COLO829 (cell line): ENCODE measurements at regions not wholly inside any gene's neighbourhood (a gene's known extent, or its start where the extent isn't known, plus 50 kb on each side); places are given as distances from the start of the nearest gene placed in this dataset.
"Not testable (repeated sequence)": the region's sequence is repeated elsewhere in the genome, so short reads cannot be mapped to it uniquely, and the experiment has no call there.

Experiments
- DNase-seq: peaks from one replicate; pipeline ENCODE4 v3.0.0; 2012; ENCODE audit warnings: low spot score

DNA sequence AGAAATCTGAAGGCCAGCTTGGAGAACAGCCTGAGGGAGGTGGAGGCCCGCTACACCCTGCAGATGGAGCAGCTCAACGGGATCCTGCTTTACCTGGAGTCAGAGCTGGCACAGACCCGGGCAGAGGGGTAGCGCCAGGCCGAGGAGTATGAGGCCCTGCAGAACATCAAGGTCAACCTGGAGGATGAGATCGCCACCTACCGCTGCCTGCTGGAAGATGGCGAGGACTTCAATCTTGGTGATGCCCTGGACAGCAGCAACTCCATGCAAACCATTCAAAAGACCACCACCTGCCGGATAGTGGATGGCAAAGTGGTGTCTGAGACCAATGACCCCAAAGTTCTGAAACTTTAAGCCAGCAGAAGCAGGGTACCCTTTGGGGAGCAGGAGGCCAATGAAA, 318.4 kb downstream of the ZFHX3 start:
- DNase-seq, result not testable (repeated sequence)

DNA sequence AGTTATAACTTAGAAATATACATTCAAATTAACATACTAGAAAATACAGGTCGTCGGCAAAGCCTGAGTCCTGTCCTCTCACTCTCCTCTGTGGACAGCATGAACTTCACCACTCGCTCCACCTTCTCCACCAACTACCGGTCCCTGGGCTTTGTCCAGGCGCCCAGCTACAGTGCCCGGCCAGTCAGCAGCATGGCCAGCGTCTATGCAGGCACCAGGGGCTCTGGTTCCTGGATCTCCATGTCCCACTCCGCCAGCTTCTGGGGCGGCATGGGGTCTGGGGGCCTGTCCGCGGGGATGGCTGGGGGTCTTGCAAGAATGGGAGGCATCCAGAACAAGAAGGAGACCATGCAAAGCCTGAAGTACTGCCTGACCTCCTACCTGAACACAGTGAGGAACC, 319.4 kb downstream of the ZFHX3 start:
- DNase-seq, result no peak

DNA sequence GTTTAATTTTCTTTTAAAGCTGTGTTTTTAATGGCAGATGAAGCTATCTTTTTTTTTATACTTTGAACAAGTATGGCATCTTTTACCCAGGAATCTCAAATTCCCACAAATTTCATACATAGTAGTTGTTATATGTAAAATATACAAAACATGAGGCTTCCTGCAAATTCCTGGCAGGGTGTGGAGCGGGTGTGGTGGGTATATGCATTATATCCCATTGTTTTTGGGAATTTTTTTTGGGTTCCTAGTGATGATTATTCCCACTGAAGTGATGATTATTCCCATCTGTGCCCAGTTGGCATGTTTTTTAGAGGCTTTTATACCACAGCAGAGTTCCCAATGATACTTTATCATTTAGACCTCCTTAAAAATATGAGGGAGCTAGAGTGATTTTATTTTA, 320.4 kb downstream of the ZFHX3 start:
- no peak for DNase-seq

DNA sequence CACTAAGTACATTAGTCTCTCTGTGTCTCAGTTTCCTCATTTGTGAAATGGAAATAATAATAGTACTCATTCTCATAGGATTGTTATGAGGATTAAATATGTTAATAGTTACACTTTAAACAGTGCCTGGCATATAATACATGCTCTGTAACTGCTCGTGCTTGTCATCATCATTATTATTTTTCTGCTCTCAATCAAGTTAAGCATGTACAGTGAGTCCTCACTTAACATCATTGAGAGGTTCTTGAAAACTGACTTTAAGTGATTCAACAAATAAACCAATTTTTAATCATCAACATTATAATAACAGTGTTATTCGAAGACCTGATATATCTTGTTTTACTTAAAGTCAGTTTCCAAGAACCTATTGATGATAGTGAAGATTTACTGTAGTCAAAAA, 322.3 kb downstream of the ZFHX3 start:
- no peak for DNase-seq

DNA sequence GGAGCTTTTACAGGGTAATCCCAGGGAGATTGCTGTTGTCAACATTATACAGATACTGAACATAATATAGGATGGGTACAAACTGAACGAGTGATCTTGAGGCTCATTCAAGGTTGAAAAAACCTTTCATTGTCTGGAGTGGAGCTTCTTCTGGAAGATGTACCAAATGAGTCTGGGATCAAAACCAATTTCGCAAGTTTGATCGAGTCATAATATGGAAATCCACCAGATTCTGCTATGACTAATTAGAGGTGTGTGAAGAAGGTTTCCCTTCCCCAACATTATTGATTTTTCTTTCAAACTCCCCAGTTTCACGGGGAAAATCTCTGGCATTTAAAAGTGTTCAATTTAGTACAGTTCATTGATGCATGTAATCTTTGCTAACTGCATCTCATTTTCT, 324.1 kb downstream of the ZFHX3 start:
- DNase-seq, result no peak

DNA sequence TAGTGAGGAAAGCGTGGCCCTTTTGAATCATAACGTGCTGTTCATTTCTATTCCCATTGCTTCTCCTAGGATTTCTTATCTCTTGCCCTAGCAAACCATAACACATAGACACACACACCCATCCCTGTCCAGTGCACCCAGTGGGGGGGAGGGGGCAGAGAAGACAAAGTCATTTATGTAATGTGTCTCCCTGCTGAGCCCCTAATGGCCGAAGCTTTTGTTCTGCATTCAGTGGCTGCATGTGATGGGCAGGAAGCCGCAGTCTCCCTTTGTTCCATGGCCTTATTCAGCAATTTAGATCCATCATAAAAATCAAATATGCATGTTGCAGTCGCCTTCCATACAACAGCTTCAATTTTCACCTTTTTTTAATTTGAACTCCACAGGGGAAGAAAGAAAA, 325.4 kb downstream of the ZFHX3 start:
- DNase-seq, result no peak

DNA sequence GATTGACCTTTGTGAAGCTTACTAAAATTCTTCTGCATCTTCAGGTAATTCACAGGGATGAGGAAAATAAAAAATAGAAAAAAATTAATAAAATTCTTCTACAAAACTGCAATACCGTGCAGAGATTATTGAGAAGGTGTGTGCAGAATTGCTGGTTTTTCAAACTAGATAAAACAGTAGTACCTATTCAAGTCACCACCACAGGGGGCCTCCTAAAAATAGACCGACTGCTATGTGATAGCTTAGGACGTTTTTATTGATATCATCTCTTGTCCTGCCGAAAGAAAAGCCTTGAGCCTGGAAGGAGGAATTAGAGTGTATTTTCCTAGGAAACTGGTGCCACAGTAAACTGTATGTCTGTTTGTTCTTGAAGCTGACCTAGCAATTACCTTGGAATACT, 325.9 kb downstream of the ZFHX3 start:
- no peak for DNase-seq

DNA sequence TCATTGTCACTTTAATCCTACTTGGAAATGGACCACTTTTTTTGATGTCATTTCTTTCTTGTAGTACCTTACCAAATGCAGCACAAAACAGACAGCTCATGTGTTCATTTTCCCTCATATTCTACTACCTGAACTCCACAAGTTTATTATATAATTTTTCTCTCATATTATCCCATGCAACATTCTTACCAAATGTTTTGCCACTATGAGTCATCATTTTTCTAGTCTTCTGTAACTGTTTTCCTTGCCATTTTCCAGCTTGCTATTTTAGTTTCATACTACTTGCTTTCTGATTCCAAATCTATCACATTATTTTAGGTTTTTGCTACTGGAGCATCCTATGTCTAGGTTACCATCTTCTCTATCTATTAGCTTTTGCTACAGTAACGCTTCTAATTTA, 332.7 kb downstream of the ZFHX3 start:
- DNase-seq, result no peak

DNA sequence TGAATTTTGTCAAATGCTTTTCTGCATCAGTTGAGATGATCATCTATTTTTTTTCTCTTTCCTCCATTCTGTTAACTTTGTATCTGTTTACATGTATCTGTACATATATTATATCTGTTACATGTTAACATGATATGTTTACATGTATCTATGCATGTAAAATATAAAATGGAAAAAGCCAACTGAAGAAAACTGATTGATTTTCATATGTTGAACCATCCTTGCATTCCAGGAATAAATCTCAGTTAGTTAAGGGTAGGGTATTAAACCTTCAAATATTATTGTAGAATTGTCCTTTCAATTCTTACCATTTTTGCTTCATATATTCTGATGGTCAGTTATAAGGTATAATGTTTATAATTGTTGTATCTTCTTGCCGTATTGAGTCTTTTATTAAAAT, 336.1 kb downstream of the ZFHX3 start:
- DNase-seq, result no peak

DNA sequence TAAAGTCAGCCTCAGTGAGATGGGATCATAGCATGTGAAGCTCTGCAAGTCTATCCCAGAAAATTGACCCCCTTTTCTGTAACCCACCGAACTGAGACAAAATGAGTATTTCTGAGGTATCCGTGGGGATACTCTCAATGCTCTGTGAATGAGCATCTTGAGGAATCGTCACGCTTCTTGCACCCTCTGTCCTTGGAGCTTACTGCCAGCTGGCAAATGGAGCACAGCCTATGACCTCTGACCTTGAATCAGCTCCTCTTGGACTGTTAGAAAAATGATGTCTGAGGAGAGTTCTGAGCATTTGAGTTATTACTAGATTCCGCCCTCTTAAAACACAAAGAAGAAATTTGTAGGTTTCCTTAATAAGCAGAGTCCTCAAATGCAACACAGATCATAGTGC, 342.1 kb downstream of the ZFHX3 start:
- DNase-seq, result no peak

DNA sequence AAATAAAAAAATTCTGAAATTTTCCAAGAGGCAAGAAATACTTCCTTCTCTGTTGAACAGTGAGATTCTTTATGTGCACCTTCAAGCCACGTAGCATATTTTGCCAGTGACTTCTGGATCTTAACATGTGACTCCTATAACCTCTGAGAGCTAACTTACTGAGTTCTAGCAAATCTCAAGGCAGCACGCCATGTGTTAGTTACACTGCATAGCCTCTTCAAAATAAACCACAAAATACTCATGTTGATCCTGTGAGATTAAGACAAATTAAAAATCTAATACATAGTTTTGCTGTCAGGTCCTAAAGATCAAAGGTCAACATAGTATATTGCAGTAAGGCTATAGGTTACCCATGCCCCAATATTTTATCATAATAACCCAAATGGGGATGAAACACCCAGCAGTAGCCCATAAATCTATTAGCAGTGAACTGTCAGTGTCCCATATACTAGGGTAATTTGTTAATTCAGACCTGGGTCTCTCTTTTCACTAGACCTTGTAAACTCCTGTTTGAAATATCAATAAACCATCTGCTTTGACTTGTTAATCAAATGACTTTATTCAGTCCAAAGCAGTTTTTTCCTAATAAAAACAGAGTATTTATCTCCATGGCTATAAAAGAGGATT, 343.1 kb downstream of the ZFHX3 start:
- DNase-seq, result no peak

DNA sequence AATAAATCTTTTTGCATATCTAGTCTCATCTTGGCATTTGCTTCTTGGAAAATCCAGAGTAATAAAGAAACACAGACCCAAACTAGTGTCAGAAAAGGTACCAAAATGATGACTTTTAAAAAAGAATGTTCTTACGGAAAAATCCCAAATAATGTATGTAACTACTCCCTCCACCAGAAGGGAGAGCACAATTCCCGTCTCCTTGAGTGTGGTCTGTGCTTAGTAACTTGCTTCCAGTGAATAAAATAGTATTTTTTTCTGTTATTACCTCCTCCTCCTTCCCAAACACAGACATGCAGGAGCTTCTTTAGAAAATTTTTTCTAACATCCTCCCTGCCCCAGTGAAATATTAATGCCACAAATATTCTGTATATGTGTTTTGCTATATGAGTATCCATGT, 358.1 kb downstream of the ZFHX3 start:
- no peak for DNase-seq

DNA sequence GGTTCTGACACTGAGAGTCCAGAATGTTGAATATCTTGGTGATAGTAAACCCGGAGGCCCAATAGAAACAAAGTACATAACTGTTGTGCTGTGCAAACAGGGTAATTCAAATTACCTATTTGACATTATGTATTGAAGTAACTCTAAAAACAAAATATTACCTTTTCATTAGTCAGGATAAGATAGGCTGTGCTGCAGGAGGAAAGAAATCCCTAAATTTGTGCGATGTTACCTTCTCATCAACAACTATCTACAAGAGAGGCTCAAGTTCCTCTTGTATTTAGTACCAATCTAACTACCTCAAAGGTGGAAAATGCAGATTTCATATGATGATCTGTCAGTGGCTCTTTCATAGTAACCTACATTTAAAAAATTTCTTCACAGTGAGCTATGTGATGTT, 367.2 kb downstream of the ZFHX3 start:
- no peak for DNase-seq

DNA sequence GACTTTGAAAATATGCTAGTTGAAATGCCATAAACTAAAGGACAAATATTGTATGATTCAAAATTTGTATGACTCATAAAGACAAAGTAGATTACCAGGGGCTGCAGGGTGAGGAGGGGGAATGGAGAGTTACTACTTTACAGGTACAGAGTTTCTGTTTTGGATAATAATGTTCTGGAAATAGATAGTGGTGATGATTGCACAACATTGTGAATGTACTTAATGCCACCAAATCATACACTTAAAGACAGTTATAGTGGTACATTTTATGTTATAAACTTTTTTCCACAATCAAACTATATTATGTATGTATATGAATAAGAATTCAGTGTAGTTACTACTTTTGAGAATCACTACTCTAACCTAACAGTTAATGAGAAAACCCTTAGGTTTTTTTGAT, 368.1 kb downstream of the ZFHX3 start:
- no peak for DNase-seq

DNA sequence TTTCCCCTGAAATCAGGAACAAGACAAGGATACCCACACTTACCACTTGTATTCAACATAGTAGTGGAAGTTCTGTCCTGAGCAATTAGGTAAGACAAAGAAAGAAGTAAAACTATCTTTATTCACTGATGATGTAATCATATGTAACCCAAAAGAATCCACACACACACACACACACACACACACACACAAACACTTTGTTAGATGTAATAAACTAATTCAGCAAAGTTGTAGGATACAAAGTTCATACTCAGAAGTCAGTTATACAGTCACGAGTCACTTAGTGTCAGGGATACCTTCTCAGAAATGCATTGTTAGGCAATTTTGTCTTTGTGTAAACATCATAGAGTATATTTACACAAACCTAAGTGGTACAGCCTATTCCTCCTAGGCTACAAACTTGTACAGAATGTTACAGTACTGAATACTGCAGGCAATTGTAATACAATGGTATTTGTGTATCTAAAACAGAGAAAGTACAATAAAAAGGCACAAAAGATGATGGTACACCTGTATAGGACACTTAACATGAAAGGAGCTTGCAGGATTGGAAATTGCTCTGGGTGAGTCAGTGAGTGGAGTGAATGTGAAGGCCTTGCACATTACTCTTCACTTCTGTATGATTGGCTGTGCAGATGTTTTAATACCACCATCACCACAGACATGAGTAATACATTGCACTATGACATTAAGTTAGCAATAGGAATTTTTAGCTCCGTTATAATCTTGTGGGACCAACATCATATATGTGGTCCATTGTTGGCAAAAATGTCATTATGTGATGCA, 370.1 kb downstream of the ZFHX3 start:
- no peak for DNase-seq

DNA sequence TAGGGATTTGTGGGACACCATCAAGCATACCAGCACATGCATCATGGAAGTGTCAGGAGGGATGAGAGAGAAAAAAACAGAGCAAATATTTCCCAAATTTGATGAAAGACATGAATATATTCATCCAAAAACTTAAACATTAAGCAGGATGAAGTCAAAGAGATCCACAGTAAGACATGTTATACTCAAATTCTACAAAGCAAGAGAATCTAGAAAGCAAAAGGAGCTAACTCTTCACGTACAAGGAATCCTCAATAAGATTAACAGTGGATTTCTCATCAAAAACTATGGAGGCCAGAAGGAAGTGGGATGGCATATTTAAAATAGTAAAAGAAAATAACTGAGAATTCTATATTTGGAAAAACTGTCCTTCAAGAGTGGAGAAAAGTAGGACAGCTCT, 374.8 kb downstream of the ZFHX3 start:
- no peak for DNase-seq

DNA sequence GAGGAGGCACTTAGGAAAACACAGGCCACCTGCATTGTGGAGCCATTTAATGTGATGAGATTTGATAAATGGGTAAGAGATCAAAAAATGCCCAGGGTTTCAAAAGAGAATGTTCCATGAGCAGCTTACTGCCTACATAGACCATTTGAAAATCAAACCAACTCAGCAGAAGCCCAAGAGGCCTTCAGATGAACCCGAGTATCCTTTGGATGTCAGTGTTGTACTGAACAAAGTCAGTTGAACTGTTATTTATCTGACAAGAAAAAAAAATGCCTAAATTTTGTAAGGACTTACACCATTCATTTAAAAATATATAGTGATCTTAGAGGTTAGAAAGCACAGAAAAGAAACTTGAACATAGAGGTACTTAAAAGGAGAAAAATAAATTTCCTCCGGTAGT, 381.7 kb downstream of the ZFHX3 start:
- DNase-seq, result no peak

DNA sequence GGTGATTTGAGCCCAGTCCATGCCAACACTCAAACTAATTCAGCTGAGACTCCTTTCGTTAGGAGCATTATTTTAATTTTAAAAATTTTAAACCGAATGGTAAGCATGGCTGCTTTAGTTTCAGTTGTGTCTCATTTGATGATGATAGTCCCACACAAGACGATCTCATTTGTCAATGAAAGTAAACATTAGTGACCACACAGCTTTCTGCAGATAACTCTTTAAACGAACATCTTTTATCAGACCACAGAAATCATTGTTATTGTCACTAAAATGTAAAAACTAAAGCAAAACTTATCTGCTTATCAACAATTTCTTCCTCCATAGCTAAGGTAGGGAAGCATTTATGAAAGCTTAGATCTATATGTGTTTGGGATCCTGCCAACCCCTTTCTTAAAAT, 382.2 kb downstream of the ZFHX3 start:
- DNase-seq, result no peak

DNA sequence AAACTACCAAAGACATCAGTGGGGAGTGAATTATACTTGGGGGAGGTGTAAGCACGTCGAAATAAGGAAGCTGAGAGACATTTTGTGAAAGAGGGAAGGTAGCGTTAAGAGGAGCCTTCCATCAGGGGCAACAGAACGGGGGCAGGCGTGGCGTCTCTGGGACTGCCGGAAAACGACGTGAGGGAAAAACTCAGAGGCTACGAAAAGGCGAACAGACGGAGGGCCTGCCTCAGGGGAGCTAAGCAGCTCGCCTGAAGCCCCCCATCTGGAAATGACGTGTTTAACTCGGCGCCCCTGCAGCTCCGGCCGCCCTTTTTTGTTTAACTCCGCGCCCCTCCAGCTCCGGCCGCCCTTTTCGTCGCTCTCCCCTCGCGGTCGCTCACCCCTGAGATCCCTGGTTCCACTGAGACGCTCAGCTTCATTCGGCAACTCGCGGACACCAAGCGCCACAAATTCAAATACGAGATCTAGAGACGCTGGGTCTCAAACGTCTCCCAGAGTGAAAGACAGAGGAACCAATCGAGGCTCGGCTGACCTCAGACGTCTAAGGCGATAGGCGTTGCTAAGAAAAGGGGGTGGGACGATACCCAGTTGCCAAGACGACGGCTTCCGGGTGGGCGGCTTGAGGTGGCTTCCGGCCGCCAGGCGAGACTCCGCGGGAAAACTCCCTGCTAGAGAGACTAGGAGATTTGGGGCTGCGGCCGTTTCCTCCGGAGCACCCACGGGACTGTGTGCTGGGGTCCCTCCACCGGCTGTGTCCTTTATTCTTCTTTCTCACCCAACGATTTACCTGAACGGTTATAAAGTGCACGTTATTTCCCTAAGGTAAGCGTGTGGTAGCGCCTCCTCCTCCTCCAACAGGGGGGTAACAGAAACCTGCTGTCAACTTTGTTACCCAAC, 383.2 kb downstream of the ZFHX3 start:
- DNase-seq, result peak; percentile 94

DNA sequence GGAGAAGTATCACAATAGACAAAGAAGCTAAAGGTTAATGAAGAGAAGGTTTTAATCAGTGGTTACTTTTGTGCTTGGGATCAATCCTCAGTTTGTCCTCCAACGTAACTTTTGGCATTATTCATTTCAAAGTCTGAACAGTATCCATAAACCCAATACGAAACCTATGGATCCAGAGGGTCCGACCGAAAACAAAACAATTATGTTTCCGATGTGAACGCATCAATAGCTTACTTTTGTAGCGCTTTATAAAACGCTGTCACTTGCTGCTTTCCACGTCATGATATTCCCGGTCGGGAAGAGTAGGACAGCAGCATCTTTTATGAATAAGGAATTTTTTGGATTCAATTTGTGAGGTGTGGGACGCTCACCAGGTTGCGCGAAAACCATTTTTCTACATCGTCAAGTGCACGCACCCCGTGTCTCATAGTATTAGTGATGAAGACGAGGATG, 383.8 kb downstream of the ZFHX3 start:
- no peak for DNase-seq

DNA sequence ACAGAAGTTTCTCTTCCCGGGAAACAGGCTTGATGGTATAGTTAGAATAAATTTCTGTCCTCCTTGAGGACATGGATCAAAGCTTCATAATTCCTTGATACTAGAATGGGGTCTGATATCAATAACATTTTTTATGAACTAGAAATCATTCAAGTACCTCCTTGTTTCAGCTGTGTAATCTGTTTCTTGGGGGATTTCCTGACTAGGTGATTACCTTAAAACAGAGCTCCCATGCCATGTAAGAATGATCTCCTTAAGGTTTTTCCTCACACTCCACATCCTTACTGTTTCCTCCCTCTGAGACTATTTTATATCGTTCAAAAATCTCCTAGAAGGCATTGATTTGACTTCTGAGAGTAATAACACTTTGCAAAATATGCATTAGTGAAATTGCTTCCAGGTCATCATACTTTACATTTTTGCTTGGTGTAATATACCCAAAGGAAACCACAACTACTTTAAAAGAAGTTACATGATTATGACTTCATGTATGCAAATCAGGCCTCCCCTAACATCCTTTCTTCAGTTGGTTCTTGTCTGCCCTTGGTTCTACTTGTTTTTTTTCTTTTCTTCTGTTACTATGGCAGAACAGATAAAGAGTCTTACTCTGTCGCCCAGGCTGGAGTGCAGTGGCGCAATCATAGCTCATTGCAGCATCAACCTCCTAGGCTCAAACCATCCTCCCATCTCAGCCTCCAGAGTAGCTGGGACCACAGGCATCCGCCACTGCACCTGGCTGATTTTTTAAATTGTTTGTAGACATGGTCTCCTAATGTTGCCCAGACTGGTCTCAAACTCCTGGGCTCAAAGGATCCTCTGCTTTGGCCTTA, 388.8 kb downstream of the ZFHX3 start:
- no peak for DNase-seq

DNA sequence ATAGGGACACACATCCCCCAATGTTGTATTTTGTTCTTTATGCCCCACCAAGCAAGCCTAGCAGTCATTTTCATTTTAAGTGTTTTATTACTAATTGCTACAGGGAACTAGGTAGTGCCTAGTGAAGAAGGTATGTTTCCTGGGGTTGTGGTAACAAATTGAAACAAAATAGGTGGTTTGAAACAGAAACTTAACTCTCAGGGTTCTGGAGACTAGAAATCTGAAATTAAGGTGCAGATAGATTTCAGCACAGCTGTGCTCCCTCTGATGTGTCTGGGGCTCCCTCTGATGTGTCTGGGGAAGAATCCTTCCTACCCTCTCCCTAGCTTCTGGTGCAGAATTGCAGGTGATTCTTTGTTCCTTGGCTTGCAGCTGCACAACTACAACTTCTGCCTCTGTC, 390.1 kb downstream of the ZFHX3 start:
- DNase-seq, result no peak
